ENCODE measurements at regions not wholly inside any gene's neighbourhood (a gene's known extent, or its start where the extent isn't known, plus 50 kb on each side); places are given as distances from the start of the nearest gene placed in this dataset.

DNA sequence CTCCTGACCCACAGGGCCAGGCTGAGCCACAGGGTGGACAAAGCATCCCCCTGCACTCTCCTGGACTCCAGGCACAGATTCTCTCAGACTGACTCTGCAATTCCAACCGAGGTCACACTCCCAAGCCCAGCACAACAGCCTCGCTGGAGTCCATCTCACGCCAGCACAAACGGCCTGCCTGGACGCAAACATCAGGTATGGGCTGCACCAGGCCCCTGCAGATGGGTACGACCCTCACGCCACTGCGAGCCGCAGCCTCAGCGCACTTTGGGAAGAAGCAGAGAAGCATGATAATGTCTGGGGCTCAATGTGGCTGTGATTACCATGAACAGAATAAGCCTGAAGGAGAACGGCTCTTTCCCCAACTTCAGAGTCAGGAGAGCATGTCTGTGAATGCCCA, 66.4 kb upstream of the CFAP46 start:
- intact Hi-C loops (cut with DNase I), result no loop called here
- DNase-seq, result no peak

DNA sequence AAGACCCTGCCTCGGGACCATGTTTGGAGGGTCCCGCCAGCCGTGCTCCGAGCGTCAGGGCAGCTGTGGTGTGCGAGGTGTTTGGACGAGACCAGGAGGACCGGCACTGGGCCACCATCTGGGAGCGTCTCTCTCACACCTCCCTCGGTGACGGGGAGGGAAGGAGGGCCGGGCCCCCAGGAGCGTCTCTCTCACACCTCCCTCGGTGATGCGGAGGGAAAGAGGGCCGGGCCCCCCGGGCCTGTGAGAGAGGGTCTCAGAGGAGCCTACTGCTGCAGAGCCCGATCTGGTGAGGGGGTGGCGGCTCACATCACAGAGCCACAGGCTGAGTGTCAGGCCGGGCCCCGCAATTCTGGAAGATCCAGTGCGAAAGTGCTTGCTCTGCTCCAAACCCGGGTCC, 65.8 kb upstream of the CFAP46 start:
- intact Hi-C loops (cut with DNase I), result no loop called here
- no peak for DNase-seq

DNA sequence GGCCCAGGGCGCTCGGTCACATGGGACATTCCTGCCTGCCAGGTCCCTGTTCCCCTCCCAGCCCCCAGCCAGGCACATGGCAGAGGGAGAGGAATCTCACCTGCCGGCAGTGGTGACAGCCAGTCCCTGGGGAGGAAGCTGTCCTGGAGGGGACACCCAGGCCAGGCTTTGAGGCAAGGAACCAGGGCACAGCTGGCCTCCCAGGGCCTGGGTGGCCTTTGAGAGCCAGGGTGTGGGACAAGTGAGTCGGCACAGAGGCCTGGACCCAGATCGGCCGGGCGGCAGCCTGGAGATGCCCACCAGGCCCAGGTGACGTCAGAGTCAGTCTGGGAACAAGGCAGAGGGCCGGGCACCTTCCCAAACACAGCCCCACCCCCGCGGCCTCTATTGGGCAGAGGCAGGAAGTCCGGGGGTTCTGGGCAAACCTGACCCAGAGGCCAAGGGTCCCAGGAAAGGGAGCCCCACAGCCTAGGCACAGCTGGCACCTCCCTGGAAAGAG, 65.0 kb upstream of the CFAP46 start:
- no peak for DNase-seq
- intact Hi-C loops (cut with DNase I), result no loop called here

DNA sequence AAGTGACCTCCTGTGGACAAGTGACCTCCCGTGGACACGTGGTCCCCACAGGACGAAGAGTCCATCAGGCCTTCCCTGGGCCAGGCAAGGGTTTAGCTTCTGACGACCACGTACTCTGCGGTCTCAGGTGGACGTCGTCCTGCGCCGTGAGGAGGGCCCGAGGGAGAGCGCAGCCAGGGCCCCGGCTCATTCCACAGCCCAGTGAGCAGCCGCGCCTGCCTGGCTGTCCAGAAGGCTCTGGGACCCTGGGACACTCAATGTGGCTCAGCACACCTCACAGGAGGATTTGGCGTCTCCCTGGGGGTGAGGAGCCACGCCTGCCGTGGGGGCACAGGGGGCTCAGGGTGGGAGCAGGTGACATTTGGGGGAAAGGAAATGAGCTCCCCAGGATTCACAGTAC, 64.4 kb upstream of the CFAP46 start:
- intact Hi-C loops (cut with DNase I), result no loop called here
- DNase-seq, result no peak

DNA sequence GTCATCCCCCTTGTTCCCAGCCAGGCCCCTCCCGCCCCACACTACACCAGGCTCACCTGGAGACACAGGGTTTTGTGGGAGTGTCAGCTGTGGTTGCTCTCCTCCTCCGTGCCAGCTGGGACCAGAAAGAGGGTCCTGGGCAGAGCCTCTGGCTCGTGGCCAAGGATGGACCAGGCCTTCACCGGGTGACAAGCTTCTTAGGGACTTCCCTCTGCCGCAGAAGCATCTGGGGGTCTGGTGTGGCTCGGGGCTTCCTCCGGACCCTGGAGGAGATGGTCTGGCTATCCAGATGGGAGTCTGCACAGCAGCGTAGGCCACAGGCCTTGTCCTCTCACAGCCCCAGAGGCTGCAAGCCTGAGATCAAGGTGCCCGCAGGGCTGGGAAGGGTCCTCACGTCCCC, 63.8 kb upstream of the CFAP46 start:
- DNase-seq, result no peak
- intact Hi-C loops (cut with DNase I), result no loop called here

DNA sequence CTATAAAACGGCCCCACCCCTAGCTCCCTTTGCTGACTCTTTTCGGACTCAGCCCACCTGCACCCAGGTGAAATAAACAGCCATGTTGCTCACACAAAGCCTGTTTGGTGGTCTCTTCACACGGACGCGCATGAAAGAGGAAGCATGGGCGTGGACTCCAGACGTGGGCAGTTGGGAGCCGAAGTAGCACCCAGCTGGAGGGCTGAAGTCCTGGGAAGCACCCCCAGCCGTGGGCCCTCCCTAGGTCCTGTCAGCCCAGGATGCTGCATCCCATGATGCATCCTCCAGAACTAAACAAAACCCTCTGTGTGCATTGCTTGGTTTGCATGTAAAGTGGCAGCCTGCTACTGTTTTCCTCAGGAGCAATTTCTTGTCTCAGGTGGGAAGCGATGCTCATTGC, 62.1 kb upstream of the CFAP46 start:
- intact Hi-C loops (cut with DNase I), result no loop called here
- no peak for DNase-seq

DNA sequence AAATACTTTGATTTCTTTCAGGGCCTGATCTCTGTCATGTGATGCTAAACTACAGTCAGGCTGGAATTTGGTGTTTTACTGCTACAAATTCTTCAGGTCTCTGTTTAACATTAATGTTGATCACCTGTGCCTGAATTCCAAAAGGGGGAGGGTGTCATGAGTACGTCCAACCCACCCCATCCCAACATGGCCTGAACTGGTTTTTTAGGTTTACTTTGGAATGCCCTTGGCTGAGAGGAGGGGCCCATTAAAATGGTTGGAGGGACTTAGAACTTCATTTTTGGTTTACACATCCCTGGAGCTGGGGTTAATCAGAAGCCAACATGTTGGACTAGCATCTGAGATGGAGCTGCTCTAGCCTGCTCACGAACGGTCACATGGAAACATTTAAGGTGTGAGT, 60.8 kb upstream of the CFAP46 start:
- no peak for DNase-seq
- intact Hi-C loops (cut with DNase I), result no loop called here

DNA sequence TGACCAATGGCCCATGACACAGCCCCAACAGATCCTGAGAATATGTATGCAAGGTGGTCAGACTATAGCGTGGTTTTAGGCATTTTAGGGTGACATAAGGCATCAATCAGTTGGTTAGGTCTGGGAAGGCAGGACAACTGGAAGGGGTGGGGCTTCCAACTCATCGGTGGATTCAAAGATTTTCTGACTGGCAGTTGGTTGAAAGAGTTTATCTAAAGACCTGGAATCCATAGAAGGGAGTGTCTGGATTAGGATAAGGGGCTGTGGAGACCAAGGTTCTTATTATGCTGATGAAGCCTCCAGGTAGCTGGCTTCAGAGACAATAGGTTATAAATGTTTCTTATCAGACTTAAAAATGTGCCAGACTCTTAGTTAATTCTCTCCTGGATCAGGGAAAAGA, 60.3 kb upstream of the CFAP46 start:
- intact Hi-C loops (cut with DNase I), result no loop called here
- no peak for DNase-seq

DNA sequence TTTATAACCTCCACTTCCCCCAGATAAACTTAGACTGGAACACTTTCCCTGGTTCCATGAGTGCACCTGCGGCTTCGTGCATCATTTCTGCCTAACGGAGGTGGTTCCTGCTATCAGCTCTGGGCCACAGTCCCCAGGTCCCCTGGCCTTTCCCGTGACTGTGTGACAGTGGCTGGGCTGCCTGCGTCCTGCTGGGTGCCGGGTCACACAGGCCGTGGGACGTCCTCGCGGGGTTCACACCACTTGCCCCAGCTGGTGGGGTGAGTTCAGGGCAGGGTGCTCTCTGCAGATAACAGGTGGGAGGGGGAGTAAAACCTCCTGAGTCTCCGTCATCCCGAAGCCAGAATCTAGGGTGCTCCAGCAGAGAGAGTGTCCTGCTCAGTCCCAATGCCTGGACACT, 58.7 kb upstream of the CFAP46 start:
- intact Hi-C loops (cut with DNase I), result no loop called here
- DNase-seq, result no peak

DNA sequence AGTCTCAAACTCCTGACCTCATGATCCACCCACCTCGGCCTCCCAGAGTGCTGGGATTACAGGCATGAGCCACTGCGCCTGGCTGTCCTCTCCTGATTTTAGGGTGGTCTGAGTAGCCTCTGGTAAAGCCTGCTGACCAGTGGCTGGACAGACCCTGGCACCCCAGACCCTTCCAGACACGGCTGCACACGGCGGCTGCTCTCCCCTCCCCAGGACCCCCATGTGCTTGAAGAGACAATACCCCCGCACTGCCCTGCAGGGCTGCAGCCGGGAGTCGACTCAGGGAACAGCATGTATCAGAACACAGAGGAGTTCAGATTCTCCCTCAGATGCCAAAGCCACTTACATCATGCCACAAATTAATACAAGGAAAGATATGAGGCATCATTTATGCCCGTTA, 58.3 kb upstream of the CFAP46 start:
- intact Hi-C loops (cut with DNase I), result no loop called here
- DNase-seq, result no peak

DNA sequence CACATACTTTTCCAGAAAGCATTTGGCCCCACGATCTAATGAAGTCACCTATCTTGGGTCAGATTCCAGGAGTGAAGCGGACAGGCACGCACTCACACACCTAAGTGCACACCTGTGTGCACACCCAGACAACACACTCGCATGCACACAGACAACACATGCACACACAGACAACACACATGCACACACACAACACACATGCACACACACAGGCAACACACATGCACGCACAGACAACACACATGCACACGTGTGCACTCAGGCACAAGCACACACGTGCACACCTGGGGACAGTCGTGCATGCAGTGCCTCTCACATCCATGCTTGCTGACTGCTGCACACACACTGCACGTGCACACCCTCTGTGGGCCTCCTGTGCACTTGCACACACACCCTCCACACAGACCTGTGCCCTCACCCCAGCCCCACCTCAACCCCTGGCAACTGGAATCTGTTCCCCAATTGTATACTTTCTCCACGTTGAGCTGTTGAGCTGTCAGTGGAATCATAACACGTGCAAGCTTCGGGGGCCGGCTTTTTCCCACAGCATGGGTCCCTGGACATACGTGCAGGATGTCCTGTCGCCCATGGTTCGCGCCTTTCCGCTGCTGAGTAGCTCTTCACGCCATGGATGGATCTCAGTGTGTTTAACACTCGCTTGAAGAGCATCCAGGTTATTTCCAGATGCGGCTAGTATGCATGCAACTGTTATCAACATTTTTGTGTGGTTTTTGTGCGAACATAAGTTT, 55.3 kb upstream of the CFAP46 start:
- no peak for DNase-seq
- intact Hi-C loops (cut with DNase I), result no loop called here

DNA sequence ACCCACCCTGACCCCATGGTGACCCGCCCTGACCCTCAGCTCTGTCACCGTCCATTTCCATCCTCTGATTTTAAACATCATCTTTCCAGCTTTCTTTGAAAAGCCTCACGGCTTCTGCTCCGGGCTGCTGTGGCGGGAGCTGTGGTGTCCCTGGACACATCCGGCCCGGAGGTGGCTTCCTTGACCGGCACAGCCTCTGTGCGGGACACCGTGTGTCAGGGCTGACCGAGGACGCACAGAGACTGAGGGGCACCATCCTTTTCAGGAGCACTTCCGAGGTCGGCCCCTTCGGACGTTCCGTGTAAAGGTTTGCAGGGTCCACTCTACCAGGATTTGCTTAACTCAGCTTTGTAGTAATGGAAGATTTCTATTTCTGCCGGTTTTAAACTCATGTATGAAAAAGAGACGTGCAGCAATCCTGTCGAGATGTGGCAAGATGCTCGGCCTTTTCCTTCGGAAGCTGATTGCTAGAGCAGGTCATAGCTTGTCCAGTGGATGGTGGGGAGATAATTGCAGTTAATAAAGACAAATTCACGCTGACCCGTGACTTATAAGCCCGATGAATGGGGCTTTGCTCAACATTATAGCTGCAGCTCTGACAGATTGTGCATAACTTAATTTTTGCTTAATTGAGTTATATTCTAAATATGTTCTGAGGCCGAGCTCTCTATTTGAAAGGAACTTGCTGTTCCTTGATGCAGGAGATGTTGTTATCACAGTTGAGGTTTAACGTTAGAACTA, 54.4 kb upstream of the CFAP46 start:
- intact Hi-C loops (cut with DNase I), result no loop called here
- DNase-seq, result no peak

DNA sequence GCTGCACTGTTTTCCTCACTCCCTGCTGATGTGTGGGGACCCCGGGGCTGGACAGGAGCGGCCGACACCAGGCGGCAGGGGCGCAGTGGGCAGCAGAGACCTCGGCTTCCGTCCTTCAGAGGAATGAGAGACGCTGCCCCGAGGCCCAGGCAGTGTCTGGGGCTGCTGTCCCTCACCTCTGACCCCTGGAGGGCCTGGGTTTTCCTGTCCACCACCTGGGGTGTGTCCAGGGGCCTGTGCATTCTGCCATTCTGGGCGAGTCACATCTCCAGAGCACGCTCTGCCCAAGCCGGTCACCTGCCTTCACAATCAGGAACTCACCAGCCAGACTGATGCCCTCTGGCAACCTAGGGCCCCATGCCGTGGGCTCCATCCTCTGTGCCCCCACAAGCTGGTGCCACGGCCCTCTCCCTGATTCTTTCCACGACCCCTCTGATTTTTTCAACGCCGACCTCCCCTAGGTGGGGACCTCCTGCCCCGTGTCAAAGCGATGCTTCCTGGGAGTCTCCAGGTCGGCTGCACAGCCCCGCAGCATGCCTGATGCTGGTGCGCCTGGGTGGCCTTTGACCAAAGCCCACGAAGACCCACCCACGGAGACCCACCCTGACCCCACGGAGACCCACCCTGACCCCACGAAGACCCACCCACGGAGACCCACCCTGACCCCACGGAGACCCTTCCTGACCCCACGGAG, 53.7 kb upstream of the CFAP46 start:
- intact Hi-C loops (cut with DNase I), result no loop called here
- no peak for DNase-seq

DNA sequence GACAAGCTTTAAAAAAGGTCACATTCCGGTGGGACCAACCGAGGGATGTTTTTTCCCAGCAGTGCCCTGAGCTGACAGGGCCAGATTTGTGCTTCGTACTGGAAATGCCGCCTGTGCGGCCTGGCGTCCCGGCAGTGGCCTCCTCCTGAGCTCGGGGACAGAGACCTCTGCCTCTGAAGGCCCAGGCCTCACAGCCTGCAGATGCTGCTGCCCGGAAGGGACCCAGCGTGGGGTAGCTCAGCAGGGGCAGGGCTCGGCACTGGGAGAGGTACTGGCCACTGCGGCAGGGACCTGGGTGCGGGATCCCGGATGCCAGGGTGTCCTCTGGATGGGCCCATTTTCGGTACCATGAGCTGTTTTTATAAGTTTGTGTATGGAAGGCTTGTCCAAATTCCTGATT, 52.4 kb upstream of the CFAP46 start:
- intact Hi-C loops (cut with DNase I), result no loop called here
- DNase-seq, result no peak

DNA sequence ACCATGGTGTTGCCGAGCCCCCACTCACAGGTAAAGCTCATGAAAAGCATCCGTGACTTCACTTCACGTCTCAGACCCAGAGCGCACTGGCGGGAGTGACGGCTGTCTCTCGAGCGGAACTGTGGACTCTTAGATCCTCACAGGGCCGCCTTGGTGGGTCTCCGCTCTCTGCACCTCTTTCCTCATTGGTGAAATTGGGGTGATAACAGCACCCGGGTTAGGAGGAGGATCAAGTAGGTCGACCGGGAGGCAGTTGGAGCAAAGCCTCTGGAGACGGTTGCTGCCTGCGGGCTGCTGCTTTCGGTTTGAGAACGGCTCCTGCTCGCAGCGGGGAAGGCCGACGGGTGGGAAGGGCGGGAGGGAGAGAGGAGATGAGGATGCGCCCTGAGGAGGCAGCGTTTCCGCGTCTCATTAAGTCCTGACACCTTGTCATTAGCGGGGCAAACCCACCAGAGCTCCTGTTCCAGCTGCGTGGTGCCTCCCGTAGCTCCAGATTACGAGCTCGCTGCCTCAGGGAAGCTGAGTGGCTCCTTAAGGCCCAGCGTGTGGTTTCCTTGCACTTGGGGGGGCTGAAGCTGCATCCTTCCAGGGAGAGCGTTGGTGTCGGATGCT, 51.9 kb upstream of the CFAP46 start:
- DNase-seq, result peak in 33 of 42 donors; percentile 10 to 70 (median 38)
- intact Hi-C loops (cut with DNase I), result no loop called here

DNA sequence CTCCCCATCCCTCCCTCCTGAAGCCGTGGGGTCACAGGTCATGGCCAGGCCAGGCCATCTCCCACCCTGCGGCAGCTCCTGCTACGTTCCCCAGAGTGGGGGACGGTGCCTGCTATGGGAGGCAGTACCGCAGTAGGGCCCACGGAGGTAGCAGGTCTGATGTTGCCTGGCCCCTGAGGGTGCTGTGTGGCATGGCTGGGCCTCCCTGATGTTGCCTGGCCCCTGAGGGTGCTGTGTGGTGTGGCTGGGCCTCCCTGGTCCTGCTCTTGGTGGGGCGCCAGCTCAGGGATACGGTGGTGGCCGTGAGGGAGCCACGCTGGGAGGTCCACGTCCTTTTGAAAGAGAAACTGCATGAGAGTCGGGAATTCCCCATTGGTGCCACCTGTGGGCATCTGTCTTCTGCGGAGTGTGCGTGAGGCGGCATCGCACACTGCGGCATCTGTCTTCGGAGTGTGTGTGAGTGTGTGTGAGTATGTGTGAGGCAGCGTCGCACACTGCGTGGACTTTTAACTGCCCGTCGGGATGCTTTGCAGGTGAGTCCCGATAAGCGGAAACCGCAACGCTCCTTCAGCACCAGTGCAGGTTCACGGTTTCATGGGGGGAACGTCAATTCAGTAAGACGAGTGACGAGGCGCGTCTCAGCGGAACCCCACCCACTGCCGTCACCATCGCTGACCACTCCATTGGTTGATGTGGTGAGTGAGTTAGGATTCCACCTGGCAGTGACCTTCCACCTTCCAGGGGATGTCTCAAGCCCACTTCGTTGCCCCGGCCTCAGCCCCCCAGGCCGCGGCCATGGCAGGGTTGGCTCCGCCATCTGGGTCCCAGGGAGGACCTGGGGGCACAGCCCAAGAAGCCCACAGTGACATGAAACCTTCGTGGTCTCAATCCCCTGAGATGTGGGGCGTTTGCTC, 51.2 kb upstream of the CFAP46 start:
- intact Hi-C loops (cut with DNase I), result no loop called here
- DNase-seq, result no peak

DNA sequence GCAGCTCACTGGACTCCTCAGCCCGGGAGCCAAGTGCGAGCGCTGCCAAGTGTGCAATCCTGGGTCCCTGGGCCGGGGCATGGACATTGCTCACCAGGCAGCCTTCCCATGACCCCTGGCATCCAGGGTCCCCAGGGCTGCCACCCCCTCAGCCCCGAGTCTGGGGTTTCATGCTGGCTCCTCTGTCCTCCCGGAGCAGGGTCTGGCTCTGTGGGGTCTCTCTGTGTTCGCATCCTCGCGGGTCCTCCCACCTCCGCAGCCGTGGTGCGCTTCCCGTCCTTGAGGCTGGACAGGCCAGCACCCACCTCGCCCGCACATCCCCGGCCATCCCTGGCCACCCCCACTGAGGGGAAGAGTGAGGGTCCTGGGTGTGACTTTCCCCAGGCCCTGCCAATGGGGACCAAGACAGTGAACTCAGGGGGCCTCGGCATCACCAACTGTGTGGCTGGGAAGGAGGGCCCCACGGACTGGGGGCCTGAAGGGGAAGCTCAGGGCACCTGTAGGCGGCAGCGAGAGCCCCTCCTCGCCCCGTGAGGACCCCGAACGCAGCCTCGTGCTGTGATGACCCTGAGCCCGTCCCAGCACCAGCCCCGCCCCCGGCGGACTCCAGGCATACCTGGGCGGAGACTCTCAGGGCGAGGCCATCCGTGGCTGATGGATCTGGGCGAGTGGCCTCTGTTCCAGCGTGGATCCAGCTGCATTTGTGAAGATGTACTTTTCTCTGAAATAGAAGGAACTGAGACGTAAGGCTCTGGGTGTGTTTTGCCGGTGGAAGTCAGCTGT, 50.3 kb upstream of the CFAP46 start:
- intact Hi-C loops (cut with DNase I), result no loop called here
- DNase-seq, result no peak
